ENCODE measurements at regions not wholly inside any gene's neighbourhood (a gene's known extent, or its start where the extent isn't known, plus 50 kb on each side); places are given as distances from the start of the nearest gene placed in this dataset.

- DNase-seq (ENCODE audit: low read depth, low spot score) = no peak
- in situ Hi-C loops (cut with HindIII; ENCODE audit: low pct_unique_long_range_greater_than_20kb, low sequenced_read_pairs) = no loop called here
Measured at GRCh38 chr2:118791483-118791882, 56.0 kb downstream of the EN1 start.

- no peak for DNase-seq (ENCODE audit: low read depth, low spot score)
- in situ Hi-C loops (cut with HindIII; ENCODE audit: low pct_unique_long_range_greater_than_20kb, low sequenced_read_pairs) = no loop called here
Measured at GRCh38 chr2:118786746-118787145, 60.7 kb downstream of the EN1 start.

- peak; percentile 1 for DNase-seq (ENCODE audit: low read depth, low spot score)
- in situ Hi-C loops (cut with HindIII; ENCODE audit: low pct_unique_long_range_greater_than_20kb, low sequenced_read_pairs) = no loop called here
Measured at GRCh38 chr2:118784860-118785259, 62.6 kb downstream of the EN1 start.

- in situ Hi-C loops (cut with HindIII; ENCODE audit: low pct_unique_long_range_greater_than_20kb, low sequenced_read_pairs) = no loop called here
- DNase-seq (ENCODE audit: low read depth, low spot score) = no peak
Measured at GRCh38 chr2:118779362-118779761, 68.1 kb downstream of the EN1 start.

GRCh38 chr2:118774458-118775133, 72.9 kb downstream of the EN1 start:
- in situ Hi-C loops (cut with HindIII; ENCODE audit: low pct_unique_long_range_greater_than_20kb, low sequenced_read_pairs) = no loop called here
- peak; percentile 44 for DNase-seq (ENCODE audit: low read depth, low spot score)

GRCh38 chr2:118773826-118774225, 73.6 kb downstream of the EN1 start:
- in situ Hi-C loops (cut with HindIII; ENCODE audit: low pct_unique_long_range_greater_than_20kb, low sequenced_read_pairs) = no loop called here
- DNase-seq (ENCODE audit: low read depth, low spot score) = no peak

- in situ Hi-C loops (cut with HindIII; ENCODE audit: low pct_unique_long_range_greater_than_20kb, low sequenced_read_pairs) = no loop called here
Measured at GRCh38 chr2:118772487-118773200, 74.8 kb downstream of the EN1 start.

GRCh38 chr2:118769707-118770400, 77.6 kb downstream of the EN1 start:
- in situ Hi-C loops (cut with HindIII; ENCODE audit: low pct_unique_long_range_greater_than_20kb, low sequenced_read_pairs) = no loop called here
- no peak for DNase-seq (ENCODE audit: low read depth, low spot score)

More at GRCh38 chr2:118772487-118773200, 74.8 kb downstream of the EN1 start:
- no peak for DNase-seq (ENCODE audit: low read depth, low spot score)

GRCh38 chr2:118766871-118767270, 80.6 kb downstream of the EN1 start:
- no peak for DNase-seq (ENCODE audit: low read depth, low spot score)
- in situ Hi-C loops (cut with HindIII; ENCODE audit: low pct_unique_long_range_greater_than_20kb, low sequenced_read_pairs) = no loop called here

GRCh38 chr2:118764855-118765254, 82.6 kb downstream of the EN1 start:
- in situ Hi-C loops (cut with HindIII; ENCODE audit: low pct_unique_long_range_greater_than_20kb, low sequenced_read_pairs) = no loop called here
- DNase-seq (ENCODE audit: low read depth, low spot score) = no peak

GRCh38 chr2:118763797-118764196, 83.7 kb downstream of the EN1 start:
- in situ Hi-C loops (cut with HindIII; ENCODE audit: low pct_unique_long_range_greater_than_20kb, low sequenced_read_pairs) = no loop called here
- peak; percentile 63 for DNase-seq (ENCODE audit: low read depth, low spot score)

GRCh38 chr2:118762290-118762689, 85.2 kb downstream of the EN1 start:
- in situ Hi-C loops (cut with HindIII; ENCODE audit: low pct_unique_long_range_greater_than_20kb, low sequenced_read_pairs) = no loop called here
- DNase-seq (ENCODE audit: low read depth, low spot score) = no peak

- in situ Hi-C loops (cut with HindIII; ENCODE audit: low pct_unique_long_range_greater_than_20kb, low sequenced_read_pairs) = no loop called here
Measured at GRCh38 chr2:118761771-118762170, 85.7 kb downstream of the EN1 start.

GRCh38 chr2:118755901-118756300, 91.5 kb downstream of the EN1 start:
- in situ Hi-C loops (cut with HindIII; ENCODE audit: low pct_unique_long_range_greater_than_20kb, low sequenced_read_pairs) = no loop called here
- no peak for DNase-seq (ENCODE audit: low read depth, low spot score)

More at GRCh38 chr2:118761771-118762170, 85.7 kb downstream of the EN1 start:
- no peak for DNase-seq (ENCODE audit: low read depth, low spot score)

- in situ Hi-C loops (cut with HindIII; ENCODE audit: low pct_unique_long_range_greater_than_20kb, low sequenced_read_pairs) = no loop called here
- no peak for DNase-seq (ENCODE audit: low read depth, low spot score)
Measured at GRCh38 chr2:118755384-118755783, 92.1 kb downstream of the EN1 start.

- in situ Hi-C loops (cut with HindIII; ENCODE audit: low pct_unique_long_range_greater_than_20kb, low sequenced_read_pairs) = no loop called here
- no peak for DNase-seq (ENCODE audit: low read depth, low spot score)
Measured at GRCh38 chr2:118752762-118753429, 94.6 kb downstream of the EN1 start.

- DNase-seq (ENCODE audit: low read depth, low spot score) = no peak
- in situ Hi-C loops (cut with HindIII; ENCODE audit: low pct_unique_long_range_greater_than_20kb, low sequenced_read_pairs) = no loop called here
Measured at GRCh38 chr2:118750959-118751565, 96.4 kb downstream of the EN1 start.

Data from SK-MEL-5 (cell line).